Hematopoietic multipotent progenitor cell treated with erythropoietin and hydrocortisone succinate and interleukin-3 and kit ligand, for 17 days (in vitro differentiated cells): ENCODE measurements at regions not wholly inside any gene's neighbourhood (a gene's known extent, or its start where the extent isn't known, plus 50 kb on each side); places are given as distances from the start of the nearest gene placed in this dataset.
"Not testable (repeated sequence)": the region's sequence is repeated elsewhere in the genome, so short reads cannot be mapped to it uniquely, and the experiment has no call there.

Experiments
- DNase-seq: peaks from one replicate; pipeline ENCODE4 v3.0.0-alpha.2; 2015; ENCODE audit warnings: low spot score

- no peak for DNase-seq
These were observed 191.1 kb downstream of the MAT2B start for GRCh38 chr5:163696579-163696887.

DNA sequence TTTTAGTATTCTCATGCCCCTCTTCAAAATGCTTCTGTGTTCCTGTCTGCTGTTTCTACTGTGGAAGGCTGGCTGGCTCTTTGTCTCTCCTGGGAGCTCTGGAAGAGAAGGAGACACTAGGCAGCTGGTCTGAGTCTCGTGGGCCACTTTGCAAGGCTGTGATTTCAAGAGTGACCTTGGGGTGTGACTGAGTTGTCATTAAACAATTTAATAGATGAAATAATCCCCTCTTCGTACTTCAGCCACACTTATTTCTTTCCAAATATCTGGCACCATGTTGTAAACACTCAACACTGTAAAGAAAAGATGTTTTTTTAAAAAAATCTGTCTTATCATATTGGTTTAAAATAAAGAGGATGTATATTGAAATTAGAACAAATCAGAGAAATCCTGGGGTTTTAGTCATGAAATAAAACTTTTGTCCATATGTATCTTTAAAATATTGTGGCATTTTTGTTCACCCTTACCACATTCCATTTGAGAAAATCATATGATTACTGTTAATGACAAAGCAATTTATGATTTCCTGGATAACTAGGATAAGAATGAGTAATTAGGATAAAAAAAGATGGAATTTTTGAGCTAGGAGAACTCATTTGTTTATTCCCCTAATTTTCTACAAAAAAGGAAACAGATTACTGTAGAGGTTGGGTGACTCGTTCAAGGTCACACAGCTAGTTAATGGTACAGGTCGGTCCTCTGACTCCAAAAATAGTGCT lies 200.8 kb downstream of the MAT2B start:
- DNase-seq, result no peak

GRCh38 chr5:163712011-163712410 lies 206.6 kb downstream of the MAT2B start:
- DNase-seq, result no peak

GRCh38 chr5:163718272-163718671 lies 212.9 kb downstream of the MAT2B start:
- DNase-seq, result no peak

DNA sequence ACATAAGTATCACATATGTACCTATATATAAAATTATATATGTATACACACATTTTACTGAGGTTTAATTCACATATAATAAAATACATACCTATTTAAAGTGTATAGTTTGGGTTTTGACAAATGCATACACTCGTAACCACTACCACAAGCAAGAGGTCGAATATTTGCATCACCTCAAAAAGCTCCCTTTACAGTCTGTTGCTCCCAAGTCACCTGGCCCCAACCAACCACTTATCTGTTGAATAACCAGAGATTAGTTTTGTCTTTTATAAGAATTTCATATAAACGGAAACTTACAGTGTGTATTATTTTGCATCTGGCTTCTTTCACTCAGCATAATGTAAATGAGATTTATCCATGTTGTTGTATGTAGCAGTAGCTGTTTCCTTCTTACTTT lies 218.9 kb downstream of the MAT2B start:
- DNase-seq, result no peak

DNA sequence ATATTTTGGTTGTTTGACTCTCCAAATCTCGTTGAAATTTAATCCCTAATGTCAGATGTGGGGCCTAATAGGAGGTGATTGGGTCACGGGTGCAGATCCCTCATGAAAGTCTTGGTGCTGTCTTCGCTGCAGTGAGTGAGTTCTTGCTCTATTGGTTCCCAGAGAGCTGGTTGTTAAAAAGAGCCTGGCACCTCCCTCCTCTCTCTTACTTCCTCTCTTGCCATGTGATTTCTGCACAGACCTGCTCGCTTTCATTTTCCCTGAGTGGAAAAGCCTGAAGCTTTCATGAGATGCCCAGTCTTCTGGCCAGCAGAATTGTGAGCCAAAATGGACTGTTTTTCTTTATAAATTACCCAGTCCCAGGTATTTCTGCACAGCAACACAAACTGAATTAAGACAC lies 221.6 kb downstream of the MAT2B start:
- DNase-seq, result no peak

- no peak for DNase-seq
These were observed 224.9 kb downstream of the MAT2B start for GRCh38 chr5:163730206-163730756.

DNA sequence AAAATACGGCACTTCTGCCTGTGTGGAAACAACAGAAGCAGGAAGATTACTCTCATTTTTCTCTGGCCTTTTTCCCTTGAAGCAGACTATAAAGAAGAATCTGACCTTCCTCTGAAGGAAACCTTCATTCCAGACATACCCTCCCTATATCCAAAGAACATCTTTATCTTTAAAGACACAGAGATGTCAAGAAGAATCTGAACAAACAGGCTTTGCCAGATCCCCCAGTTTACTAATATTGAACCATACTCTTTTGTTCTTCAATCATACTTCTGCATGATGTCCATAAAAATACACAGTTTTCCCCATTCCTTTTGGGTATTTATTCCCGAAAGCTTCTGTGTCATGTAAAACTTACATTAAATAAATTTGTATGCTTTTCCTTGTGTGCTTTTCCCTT lies 225.8 kb downstream of the MAT2B start:
- no peak for DNase-seq

GRCh38 chr5:163735069-163735468 lies 229.7 kb downstream of the MAT2B start:
- DNase-seq, result no peak

GRCh38 chr5:163747586-163747985 lies 242.2 kb downstream of the MAT2B start:
- DNase-seq, result no peak

DNA sequence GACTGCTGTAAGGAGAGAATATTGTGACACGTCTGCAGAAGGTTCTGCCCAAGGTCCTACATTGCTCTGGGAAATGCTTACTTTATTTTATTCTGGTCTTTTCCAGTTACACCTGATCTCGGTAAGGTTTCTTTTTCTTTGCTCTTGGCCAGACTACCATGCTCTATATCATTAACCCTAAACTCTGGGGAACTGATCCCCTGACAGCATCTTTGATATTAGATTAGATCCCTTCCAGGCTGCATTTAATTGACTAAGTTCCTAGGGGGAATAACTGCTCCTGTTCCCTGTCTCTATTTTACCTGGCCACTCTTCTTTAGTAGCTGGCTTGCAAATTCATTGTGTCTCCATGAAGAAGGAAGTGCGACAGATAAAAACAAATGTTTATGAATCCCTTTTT lies 243.5 kb downstream of the MAT2B start:
- no peak for DNase-seq

- DNase-seq, result not testable (repeated sequence)
These were observed 245.0 kb downstream of the MAT2B start for GRCh38 chr5:163750415-163750814.

DNA sequence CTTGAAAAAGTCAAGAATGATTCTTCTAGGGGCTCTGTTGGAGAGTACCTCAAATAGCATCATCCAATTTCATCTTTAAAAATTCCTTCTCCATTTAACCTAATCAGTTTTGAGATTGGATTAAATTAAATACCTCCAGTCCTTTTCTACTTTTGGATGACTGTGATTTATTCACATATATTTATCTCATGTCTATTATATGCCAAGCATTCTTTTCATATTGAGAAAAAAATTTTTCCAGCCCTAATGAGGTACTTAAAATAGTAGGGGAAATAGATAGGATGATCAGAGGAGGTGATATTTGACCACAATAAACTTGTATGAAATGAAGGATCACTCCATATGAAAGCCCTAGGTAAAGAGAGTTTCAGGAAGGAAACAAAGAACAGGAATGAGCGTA lies 250.1 kb downstream of the MAT2B start:
- no peak for DNase-seq

DNA sequence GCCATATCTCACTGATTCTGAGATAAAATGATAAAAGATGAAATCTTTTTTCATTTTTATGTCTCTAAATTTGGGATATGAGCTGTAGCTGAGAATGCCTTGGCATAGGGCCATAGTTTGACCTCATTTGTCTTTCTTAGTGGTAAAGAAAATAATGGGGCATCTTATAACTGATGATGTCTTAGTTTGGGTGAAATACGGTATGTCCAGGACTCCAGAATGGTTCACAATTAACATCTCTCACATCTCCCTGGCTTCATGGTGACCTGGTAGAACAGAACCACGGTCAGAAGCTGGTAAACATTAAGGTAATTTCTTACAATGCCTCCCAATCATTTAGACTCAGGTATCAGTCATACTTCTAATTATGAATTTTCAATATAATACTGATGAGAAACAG lies 250.8 kb downstream of the MAT2B start:
- DNase-seq, result no peak

GRCh38 chr5:163757344-163757743 lies 251.9 kb downstream of the MAT2B start:
- no peak for DNase-seq

GRCh38 chr5:163758283-163758711 lies 252.9 kb downstream of the MAT2B start:
- no peak for DNase-seq

GRCh38 chr5:163759000-163759704 lies 253.7 kb downstream of the MAT2B start:
- no peak for DNase-seq

DNA sequence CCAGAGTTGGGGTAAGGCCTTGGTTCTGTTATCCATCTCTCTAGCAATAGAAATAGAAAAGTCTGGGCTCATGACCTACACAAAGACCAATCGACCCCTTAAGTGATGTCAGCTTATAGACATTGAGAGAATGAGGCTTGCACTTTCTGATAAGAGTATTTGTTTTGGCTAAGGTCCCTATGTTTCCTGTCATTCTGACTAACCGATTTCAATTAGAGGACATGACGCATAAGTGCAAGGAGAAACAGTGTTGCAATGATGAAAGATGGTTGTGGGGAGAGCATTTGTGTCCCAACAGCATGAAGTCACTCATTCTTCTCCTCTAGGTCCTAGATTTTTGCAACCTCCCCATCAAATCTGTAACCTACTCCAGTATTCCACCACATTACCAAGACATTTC lies 255.1 kb downstream of the MAT2B start:
- DNase-seq, result no peak

DNA sequence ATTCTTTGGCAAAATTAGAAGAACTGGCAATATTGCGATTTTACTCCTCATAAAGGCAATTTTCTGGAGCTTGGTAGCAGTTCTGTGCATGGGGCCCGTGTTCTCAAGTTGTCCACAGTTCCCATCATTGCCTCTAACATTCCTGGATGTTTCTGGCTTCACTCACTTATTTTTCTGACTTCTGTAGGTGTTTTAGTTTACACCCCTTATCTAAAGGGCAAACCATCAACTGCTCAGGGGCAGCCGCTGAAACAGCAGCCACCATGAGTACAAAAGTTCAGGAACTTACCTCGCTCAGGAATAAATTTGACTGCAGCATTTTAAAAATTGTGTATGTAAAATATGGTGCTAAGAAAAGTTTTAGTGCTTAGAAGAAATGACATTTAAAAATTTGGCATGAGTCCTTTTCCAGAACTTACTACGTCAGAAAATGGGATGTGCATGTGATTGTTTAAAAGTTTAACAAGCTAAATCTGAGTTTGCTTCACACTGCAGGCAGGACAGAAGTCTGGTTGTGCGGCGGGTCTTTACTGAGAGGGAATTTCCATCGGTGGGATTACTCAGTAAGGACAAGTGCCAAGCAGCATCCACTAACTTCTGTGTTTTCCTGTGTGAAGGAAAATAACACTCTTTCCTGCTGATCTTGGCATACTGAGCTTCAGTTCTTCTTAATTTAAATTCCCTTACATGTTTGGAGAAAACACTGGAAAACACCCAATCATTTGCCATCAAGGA lies 261.7 kb downstream of the MAT2B start:
- no peak for DNase-seq

DNA sequence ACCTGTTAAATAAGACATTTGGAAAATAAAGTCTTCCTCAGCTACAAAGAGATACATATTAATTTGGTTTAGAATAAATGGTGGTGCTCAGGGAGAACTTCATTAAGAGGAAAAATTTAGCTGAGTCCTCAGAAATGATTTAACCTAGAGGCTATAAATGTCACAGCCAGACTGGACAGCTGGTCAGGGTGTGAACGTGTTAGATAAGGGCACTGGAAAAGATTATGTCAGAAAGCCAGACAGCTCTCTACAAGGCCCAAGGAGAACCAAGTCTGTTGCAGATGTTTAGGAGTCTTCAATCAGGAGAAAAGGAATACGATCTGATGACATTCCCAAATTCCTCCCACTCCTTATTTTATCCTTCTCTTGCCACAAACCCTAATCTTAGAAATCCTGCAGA lies 265.2 kb downstream of the MAT2B start:
- no peak for DNase-seq

DNA sequence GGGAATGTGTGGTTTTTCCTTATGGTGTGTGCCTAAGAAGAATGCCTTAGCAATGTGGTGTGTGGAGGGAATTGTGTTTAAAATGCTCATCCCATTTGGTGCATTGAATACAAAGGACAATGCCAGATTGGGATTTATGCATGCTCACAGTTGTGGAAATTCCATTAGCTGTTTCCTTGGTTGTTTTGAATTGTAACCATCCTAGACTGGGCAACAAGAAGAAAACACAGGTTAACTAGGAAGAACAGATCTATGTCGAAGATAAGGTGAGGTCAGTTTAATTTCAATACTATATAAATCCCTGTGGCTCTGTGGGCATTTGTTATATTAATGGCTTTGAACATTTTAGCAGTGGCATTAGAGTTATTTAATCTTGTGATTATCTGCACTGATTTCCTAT lies 266.8 kb downstream of the MAT2B start:
- no peak for DNase-seq

DNA sequence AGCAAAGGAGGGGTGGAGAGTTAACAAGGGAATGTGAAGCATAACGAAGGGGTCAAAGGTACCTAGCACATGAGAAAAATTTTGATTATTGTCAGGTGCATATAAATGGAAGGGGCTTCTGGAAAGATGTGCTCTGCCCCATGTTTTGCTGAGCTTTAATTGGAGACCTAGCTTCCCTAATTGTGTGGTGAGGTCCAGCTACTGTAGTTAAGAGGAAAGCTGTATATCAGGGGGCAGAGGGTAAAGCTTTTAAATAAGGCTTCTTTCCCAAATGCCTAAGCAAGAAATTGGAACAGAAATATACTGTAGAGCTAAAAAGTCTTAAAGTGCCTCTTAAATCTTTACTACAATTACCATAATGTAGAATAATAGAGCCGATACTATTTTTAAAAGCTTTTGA lies 267.2 kb downstream of the MAT2B start:
- DNase-seq, result no peak

DNA sequence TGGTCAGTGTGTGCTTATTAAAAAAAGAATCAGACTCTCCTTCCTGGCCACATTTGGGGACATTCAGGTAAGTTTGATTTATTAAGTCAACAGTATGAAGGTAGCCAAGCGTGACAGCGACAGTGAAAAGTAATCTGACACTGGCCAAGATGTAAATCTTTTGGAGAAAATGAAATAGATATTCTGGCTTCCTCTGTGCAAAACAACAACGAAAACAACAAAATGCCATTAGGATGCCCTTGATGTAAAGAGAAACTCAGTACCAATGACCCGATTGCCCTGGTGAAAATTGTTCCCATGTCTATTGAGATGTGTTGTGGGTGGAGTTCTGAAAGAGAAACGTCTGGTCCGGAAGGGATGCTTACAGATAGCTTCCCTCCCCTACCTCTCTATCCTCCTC lies 267.8 kb downstream of the MAT2B start:
- DNase-seq, result no peak
